ENCODE measurements at regions not wholly inside any gene's neighbourhood (a gene's known extent, or its start where the extent isn't known, plus 50 kb on each side); places are given as distances from the start of the nearest gene placed in this dataset.
"Not testable (repeated sequence)": the region's sequence is repeated elsewhere in the genome, so short reads cannot be mapped to it uniquely, and the experiment has no call there.

DNA sequence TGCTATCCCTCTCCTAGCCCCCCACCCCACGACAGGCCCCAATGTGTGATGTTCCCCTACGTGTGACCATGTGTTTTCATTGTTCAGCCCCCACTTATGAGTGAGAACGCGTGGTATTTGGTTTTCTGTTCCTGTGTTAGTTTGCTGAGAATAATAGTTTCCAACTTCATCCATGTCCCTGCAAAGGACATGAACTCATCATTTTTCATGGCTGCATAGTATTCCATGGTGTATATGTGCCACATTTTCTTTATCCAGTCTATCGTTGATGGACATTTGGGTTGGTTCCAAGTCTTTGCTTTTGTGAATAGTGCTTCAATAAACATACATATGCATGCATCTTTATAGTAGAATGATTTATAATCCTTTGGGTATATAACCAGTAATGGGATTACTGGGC is 241.9 kb downstream of the RPAP3 start:
- TF ChIP-seq, protein P1, sequence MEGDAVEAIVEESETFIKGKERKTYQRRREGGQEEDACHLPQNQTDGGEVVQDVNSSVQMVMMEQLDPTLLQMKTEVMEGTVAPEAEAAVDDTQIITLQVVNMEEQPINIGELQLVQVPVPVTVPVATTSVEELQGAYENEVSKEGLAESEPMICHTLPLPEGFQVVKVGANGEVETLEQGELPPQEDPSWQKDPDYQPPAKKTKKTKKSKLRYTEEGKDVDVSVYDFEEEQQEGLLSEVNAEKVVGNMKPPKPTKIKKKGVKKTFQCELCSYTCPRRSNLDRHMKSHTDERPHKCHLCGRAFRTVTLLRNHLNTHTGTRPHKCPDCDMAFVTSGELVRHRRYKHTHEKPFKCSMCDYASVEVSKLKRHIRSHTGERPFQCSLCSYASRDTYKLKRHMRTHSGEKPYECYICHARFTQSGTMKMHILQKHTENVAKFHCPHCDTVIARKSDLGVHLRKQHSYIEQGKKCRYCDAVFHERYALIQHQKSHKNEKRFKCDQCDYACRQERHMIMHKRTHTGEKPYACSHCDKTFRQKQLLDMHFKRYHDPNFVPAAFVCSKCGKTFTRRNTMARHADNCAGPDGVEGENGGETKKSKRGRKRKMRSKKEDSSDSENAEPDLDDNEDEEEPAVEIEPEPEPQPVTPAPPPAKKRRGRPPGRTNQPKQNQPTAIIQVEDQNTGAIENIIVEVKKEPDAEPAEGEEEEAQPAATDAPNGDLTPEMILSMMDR (IDR thresholded peaks at IDR 0.05 in 4 of 5, conservative IDR thresholded peaks at IDR 0.05 in 1 of 5) = not testable (repeated sequence)
- TF ChIP-seq POLR2A (IDR thresholded peaks at IDR 0.05) = not testable (repeated sequence)

Data from gastrocnemius medialis (tissue), 4 donors.